ENCODE measurements at regions not wholly inside any gene's neighbourhood (a gene's known extent, or its start where the extent isn't known, plus 50 kb on each side); places are given as distances from the start of the nearest gene placed in this dataset.

DNA sequence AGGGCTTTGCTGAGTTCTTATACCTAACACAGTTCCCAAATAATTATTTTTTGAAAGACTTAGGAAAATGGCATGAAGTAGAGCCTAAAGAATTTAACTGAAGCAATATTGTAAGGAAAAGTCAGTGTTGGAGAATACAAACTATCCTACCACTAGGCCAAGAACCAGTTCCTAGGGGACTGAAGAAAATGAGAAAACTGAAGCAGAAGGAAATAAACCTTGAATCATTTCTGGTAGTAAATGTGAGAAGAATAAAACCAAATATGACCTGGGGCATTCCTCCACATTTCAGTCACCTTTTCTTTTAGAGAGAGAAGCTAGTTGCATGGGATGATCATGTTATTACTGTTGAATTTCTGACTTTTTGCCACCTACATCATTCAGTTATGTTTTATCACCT is 1393.9 kb upstream of the C9orf72 start (continued):
- TF ChIP-seq, protein P1, sequence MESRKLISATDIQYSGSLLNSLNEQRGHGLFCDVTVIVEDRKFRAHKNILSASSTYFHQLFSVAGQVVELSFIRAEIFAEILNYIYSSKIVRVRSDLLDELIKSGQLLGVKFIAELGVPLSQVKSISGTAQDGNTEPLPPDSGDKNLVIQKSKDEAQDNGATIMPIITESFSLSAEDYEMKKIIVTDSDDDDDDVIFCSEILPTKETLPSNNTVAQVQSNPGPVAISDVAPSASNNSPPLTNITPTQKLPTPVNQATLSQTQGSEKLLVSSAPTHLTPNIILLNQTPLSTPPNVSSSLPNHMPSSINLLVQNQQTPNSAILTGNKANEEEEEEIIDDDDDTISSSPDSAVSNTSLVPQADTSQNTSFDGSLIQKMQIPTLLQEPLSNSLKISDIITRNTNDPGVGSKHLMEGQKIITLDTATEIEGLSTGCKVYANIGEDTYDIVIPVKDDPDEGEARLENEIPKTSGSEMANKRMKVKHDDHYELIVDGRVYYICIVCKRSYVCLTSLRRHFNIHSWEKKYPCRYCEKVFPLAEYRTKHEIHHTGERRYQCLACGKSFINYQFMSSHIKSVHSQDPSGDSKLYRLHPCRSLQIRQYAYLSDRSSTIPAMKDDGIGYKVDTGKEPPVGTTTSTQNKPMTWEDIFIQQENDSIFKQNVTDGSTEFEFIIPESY (IDR thresholded peaks at IDR 0.05; ENCODE audit: extremely low read depth, insufficient replicate concordance, low read length) = no peak
- TF ChIP-seq EZH2phosphoT487 (IDR thresholded peaks at IDR 0.05; ENCODE audit: borderline replicate concordance) (no peak), RAD21 (IDR thresholded peaks at IDR 0.05; ENCODE audit: low read depth) (no peak), JUND (IDR thresholded peaks at IDR 0.05) (no peak)

GRCh38 chr9:28970241-28970654 is 1397.0 kb upstream of the C9orf72 start:
- ATAC-seq = no peak
- intact Hi-C loops (cut with micrococcal nuclease) = no loop called here
- no peak overlapping the region for H2AFZ ChIP-seq (ENCODE audit: low read depth, low read length, poor library complexity, severe bottlenecking)
- no TSS peak for BruUV-seq (replicated peaks)
- H3K9me3 ChIP-seq (ENCODE audit: control insufficient read depth in 1 of 2, insufficient read depth in 1 of 2, low read depth in 1 of 2, low read length in 2 of 2) = no peaks in the 10 kb centered on the region
- POLR2A ChIA-PET = no interaction called here
- TF ChIP-seq, protein P2, sequence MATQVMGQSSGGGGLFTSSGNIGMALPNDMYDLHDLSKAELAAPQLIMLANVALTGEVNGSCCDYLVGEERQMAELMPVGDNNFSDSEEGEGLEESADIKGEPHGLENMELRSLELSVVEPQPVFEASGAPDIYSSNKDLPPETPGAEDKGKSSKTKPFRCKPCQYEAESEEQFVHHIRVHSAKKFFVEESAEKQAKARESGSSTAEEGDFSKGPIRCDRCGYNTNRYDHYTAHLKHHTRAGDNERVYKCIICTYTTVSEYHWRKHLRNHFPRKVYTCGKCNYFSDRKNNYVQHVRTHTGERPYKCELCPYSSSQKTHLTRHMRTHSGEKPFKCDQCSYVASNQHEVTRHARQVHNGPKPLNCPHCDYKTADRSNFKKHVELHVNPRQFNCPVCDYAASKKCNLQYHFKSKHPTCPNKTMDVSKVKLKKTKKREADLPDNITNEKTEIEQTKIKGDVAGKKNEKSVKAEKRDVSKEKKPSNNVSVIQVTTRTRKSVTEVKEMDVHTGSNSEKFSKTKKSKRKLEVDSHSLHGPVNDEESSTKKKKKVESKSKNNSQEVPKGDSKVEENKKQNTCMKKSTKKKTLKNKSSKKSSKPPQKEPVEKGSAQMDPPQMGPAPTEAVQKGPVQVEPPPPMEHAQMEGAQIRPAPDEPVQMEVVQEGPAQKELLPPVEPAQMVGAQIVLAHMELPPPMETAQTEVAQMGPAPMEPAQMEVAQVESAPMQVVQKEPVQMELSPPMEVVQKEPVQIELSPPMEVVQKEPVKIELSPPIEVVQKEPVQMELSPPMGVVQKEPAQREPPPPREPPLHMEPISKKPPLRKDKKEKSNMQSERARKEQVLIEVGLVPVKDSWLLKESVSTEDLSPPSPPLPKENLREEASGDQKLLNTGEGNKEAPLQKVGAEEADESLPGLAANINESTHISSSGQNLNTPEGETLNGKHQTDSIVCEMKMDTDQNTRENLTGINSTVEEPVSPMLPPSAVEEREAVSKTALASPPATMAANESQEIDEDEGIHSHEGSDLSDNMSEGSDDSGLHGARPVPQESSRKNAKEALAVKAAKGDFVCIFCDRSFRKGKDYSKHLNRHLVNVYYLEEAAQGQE (IDR thresholded peaks at IDR 0.05; ENCODE audit: low read depth) = no peak
- TF ChIP-seq SIN3A (IDR thresholded peaks at IDR 0.05; ENCODE audit: low read depth) (no peak), CEBPB (IDR thresholded peaks at IDR 0.05; ENCODE audit: low read depth) (no peak), RAD21 (IDR thresholded peaks at IDR 0.05; ENCODE audit: low read depth) (no peak), EZH2phosphoT487 (IDR thresholded peaks at IDR 0.05; ENCODE audit: borderline replicate concordance) (no peak)
- no peak overlapping the region for H3K4me2 ChIP-seq (ENCODE audit: low read length)
- no peaks in the 10 kb centered on the region for H3K79me2 ChIP-seq (ENCODE audit: insufficient read depth, low read length)
- no peaks in the 10 kb centered on the region for H3K9me2 ChIP-seq (ENCODE audit: insufficient read depth)
- H3K36me3 ChIP-seq (ENCODE audit: control insufficient read depth in 1 of 2, insufficient read depth in 2 of 2, low read length in 2 of 2) = no peaks in the 10 kb centered on the region
- DNase-seq (ENCODE audit: low read depth, low spot score) = no peak
- no peaks in the 10 kb centered on the region for H4K20me1 ChIP-seq (ENCODE audit: insufficient read depth)
- RAD21 ChIA-PET (ENCODE audit: low non-redundant PET in 1 of 2, low total read pairs in 2 of 2, uncharacterized antibody in 2 of 2, unreplicated experiment in 2 of 2) = no interaction called here
- H3K27ac ChIP-seq (ENCODE audit: low read depth, low read length) = no peak overlapping the region
- H3K4me3 ChIP-seq (replicated peaks in 1 of 2; ENCODE audit: low read depth in 1 of 2, low read length in 2 of 2) = no peak overlapping the region
- H3K4me1 ChIP-seq (ENCODE audit: control insufficient read depth in 1 of 2, insufficient read depth in 2 of 2, low read length in 2 of 2) = no peaks in the 10 kb centered on the region
- CTCF ChIA-PET = no interaction called here
- no peak overlapping the region for H3K9ac ChIP-seq (ENCODE audit: low read length)
- H3K27me3 ChIP-seq (ENCODE audit: insufficient read depth, low read length) = no peaks in the 10 kb centered on the region
